ENCODE measurements at regions not wholly inside any gene's neighbourhood (a gene's known extent, or its start where the extent isn't known, plus 50 kb on each side); places are given as distances from the start of the nearest gene placed in this dataset.
"Not testable (repeated sequence)": the region's sequence is repeated elsewhere in the genome, so short reads cannot be mapped to it uniquely, and the experiment has no call there.

DNA sequence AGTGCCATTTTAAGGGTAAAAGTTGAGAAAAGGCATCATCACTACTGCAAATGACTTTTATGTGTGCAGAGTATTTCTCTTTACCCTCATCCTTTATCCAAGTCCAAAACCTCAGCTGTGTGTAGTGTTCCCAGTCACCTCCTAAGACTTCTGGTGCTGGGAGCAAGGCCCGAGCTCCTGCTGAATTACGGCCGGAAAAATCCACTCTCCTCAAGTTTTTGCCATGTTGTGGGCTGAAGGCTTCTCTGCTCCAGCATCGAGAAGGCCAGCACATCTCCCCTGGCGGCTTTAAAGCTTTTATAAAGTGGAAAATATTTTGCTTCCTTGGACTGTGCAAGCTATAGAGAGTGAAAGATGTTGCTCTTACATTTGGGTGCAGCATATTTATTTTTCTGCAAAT is 153.2 kb upstream of the THBS2 start:
- Histone ChIP-seq H3K27me3 (replicated peaks; ENCODE audit: control insufficient read depth, insufficient read depth, low read length) (no peaks in the 10 kb centered on the region), H3K9ac (ENCODE audit: low read length) (peak overlapping the region; percentile 43), H3K4me3 (ENCODE audit: low read length) (peak overlapping the region; percentile 39), H3K4me1 (ENCODE audit: control insufficient read depth, insufficient read depth, low read length) (peaks cover 11% of the 10 kb centered on the region), H3K9me3 (ENCODE audit: control insufficient read depth, low read length) (peaks cover 7% of the 10 kb centered on the region), H3K36me3 (ENCODE audit: control insufficient read depth, insufficient read depth, low read length, severe bottlenecking) (no peaks in the 10 kb centered on the region)
- DNase-seq (ENCODE audit: low read depth) = no peak

DNA sequence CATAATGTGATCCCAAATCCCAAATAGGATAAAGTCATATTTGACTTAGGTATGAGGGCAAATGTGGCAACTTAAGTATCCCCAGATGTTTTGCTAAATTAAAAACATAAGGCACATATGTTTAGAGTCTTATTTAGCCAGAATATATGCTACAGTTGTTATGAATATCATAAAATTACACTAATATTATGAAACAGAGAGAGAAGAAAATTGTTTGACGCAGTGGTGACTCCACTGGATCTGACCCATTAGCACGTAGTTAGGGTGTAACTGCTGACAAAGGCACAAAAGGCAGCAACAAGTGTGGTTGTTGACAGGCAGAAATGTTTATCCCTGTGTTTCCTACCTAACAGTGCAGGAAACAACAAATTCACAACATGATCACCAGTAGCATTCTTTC is 152.4 kb upstream of the THBS2 start:
- Histone ChIP-seq H3K36me3 (ENCODE audit: control insufficient read depth, insufficient read depth, low read length, severe bottlenecking) (no peaks in the 10 kb centered on the region), H3K4me1 (ENCODE audit: control insufficient read depth, insufficient read depth, low read length) (peaks cover 11% of the 10 kb centered on the region), H3K9ac (ENCODE audit: low read length) (no peak overlapping the region), H3K4me3 (ENCODE audit: low read length) (no peak overlapping the region), H3K9me3 (ENCODE audit: control insufficient read depth, low read length) (peaks cover 7% of the 10 kb centered on the region), H3K27me3 (replicated peaks; ENCODE audit: control insufficient read depth, insufficient read depth, low read length) (no peaks in the 10 kb centered on the region)
- DNase-seq (ENCODE audit: low read depth) = peak; percentile 34

DNA sequence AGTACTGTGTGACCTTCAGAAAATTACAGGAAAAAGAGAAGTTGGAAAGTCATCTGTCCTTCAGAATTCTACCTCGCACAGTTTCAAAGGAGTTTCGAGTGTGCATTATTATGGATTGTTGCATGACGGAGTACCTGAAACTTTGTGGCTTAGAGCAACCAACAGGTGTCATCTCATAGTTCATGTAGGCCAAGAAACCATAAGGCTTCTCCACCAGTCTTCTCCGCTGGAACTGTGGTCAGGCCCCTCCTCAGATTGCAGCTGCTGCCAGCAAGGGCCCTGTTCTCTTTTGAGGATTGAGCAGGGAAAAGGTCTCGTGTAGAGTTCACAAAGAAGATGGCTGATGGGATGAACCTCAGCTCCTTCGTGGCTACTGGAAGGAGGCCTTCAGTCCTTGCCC is 151.2 kb upstream of the THBS2 start:
- H3K27me3 ChIP-seq (replicated peaks; ENCODE audit: control insufficient read depth, insufficient read depth, low read length) = no peaks in the 10 kb centered on the region
- DNase-seq (ENCODE audit: low read depth) = no peak
- H3K9ac ChIP-seq (ENCODE audit: low read length) = no peak overlapping the region
- peaks cover 11% of the 10 kb centered on the region for H3K4me1 ChIP-seq (ENCODE audit: control insufficient read depth, insufficient read depth, low read length)
- no peaks in the 10 kb centered on the region for H3K36me3 ChIP-seq (ENCODE audit: control insufficient read depth, insufficient read depth, low read length, severe bottlenecking)
- H3K4me3 ChIP-seq (ENCODE audit: low read length) = no peak overlapping the region
- peaks cover 5% of the 10 kb centered on the region for H3K9me3 ChIP-seq (ENCODE audit: control insufficient read depth, low read length)

DNA sequence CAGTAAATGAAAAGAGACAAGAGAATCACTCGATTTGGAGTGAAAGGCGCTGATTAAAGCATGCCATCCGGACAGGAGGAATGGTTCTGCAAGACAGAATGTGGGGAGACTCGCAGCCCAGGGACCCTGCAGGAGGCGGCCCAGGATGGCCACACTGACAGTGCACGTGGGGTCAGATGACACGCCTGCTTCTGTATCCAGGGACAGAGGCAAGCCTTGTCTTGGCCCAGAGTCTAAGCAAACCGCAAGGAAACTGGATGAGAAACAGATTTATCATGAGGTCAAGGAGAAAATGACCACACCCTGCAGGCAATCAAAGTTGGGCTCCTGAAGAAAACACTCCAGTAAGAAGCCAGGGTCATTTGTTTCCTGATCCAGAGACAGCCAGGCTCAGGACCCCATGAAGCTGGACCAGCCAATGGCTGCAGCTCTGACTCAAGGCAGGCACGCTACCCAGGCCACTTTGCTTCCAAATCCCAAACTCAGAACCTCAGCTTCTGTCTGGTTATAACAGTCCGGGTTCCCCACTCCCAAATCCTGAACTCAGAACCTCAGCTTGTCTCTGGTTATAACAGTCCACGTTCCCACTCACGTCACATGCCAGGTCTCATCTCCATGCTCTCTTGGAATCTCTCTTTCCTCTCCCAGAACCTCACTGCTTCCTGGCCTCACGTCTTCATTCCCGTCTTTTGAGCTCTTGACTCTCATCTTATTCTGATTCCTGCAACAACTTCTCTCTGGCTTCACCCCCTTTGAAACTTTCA is 144.9 kb upstream of the THBS2 start:
- Histone ChIP-seq H3K27me3 (replicated peaks; ENCODE audit: control insufficient read depth, insufficient read depth, low read length) (no peaks in the 10 kb centered on the region), H3K4me3 (ENCODE audit: low read length) (no peak overlapping the region), H3K4me1 (ENCODE audit: control insufficient read depth, insufficient read depth, low read length) (peaks cover 21% of the 10 kb centered on the region), H3K9ac (ENCODE audit: low read length) (peak overlapping the region; percentile 22), H3K9me3 (ENCODE audit: control insufficient read depth, low read length) (no peaks in the 10 kb centered on the region), H3K36me3 (ENCODE audit: control insufficient read depth, insufficient read depth, low read length, severe bottlenecking) (no peaks in the 10 kb centered on the region)
- DNase-seq (ENCODE audit: low read depth) = no peak

DNA sequence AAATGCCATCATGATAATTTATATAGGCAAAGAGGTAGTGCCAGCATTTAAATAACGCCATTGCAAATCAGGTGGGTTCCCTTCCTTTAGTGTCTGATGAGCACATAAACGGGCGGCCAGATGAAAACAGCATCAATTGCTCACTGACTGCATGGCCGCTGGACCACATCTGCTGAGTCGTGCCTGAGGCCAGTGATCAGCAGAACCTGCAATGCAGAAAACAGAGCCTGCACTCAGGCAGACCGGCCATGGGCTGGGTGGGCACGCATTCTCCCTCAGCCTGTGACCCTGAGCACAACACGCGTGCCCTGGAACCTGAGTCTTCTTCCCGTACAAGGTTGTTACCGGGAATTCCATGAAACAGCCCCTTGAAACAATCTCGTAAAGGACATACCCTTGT is 144.0 kb upstream of the THBS2 start:
- Histone ChIP-seq H3K27me3 (replicated peaks; ENCODE audit: control insufficient read depth, insufficient read depth, low read length) (no peaks in the 10 kb centered on the region), H3K4me3 (ENCODE audit: low read length) (no peak overlapping the region), H3K4me1 (ENCODE audit: control insufficient read depth, insufficient read depth, low read length) (peaks cover 21% of the 10 kb centered on the region), H3K9ac (ENCODE audit: low read length) (peak overlapping the region; percentile 15), H3K36me3 (ENCODE audit: control insufficient read depth, insufficient read depth, low read length, severe bottlenecking) (no peaks in the 10 kb centered on the region), H3K9me3 (ENCODE audit: control insufficient read depth, low read length) (peaks cover 2% of the 10 kb centered on the region)
- DNase-seq (ENCODE audit: low read depth) = no peak

DNA sequence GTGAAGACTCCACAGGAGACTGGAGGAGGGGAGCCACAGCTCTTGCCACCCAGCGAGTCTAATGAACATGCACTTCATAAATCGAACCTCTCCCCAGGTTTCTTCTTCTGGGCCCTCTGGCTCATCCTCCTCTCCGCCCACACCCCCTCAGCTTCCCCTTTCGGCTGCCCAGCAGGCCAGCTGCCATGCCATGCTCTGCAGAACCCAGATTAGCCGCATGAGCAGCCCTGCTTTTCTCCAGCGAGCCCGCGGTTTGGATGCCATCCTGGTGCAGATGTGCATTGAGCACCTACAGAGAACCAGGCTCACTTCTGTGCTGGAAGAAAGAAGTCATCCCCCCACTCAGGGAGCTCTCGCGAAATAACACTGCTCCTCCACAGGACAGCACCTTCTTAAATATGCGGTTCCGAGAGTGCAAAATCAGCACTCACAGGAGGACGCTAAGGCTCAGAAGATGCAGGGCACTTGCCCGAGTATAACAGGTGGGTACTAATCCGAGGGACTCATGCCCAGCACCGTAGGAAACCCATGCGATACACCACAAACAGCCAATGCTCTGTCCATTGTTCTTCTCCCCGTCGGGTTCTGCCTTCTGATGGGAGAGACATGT is 143.0 kb upstream of the THBS2 start:
- DNase-seq (ENCODE audit: low read depth) = no peak
- Histone ChIP-seq H3K9ac (ENCODE audit: low read length) (no peak overlapping the region), H3K9me3 (ENCODE audit: control insufficient read depth, low read length) (peaks cover 11% of the 10 kb centered on the region), H3K27me3 (replicated peaks; ENCODE audit: control insufficient read depth, insufficient read depth, low read length) (no peaks in the 10 kb centered on the region), H3K4me1 (ENCODE audit: control insufficient read depth, insufficient read depth, low read length) (peaks cover 21% of the 10 kb centered on the region), H3K36me3 (ENCODE audit: control insufficient read depth, insufficient read depth, low read length, severe bottlenecking) (no peaks in the 10 kb centered on the region), H3K4me3 (ENCODE audit: low read length) (no peak overlapping the region)

DNA sequence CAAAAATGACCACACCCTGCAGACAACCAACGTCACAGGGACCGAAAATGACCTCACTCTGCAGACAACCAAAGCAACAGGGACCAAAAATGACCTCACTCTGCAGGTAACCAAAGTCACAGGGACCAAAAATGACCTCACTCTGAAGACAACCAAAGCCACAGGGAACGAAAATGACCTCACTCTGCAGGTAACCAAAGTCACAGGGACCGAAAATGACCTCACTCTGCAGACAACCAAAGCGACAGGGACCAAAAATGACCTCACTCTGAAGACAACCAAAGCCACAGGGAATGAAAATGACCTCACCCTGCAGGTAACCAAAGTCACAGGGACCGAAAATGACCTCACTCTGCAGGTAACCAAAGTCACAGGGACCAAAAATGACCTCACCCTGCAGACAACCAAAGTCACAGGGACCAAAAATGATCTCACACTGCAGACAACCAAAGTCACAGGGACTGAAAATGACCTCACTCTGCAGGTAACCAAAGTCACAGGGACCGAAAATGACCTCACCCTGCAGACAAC is 142.4 kb upstream of the THBS2 start:
- H3K4me1 ChIP-seq (ENCODE audit: control insufficient read depth, insufficient read depth, low read length) = peaks cover 21% of the 10 kb centered on the region
- H3K9me3 ChIP-seq (ENCODE audit: control insufficient read depth, low read length) = peaks cover 17% of the 10 kb centered on the region
- H3K27me3 ChIP-seq (replicated peaks; ENCODE audit: control insufficient read depth, insufficient read depth, low read length); H3K4me3 ChIP-seq (ENCODE audit: low read length); H3K36me3 ChIP-seq (ENCODE audit: control insufficient read depth, insufficient read depth, low read length, severe bottlenecking); H3K9ac ChIP-seq (ENCODE audit: low read length); DNase-seq (ENCODE audit: low read depth): not testable (repeated sequence)

DNA sequence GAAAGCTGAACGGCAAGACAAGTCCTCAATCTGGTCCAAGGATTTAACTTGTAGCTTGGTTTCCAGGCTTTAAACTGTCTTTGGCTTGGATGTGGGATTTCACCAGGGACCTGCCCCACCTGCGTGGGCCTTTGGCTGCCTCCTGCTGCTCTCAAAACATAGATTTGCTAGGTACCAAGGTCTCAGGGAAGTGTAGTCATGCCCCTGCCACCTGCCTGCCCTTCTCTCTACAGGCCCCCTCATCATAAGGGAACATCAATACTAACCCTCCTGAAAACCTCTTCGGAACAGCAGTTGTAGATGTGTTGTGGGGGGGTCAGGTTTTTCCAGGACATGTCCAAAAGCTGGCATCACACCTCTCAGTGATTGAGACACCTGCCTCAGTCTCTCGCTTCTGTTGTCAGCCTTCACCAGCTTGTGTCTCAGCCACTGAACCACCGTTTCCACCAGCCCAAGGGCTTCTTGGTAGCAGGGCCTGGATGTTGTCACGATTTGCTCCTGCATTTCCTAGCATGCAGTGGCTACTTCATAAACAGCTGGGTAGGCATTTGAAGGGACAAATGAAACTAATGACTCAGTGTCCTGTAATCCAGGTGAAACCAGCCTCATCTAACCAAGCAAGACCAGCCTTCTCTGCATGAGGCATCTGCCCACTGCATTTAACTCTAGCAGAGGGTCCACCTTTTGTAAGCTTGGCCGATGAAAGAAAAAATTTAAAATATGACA is 141.6 kb upstream of the THBS2 start:
- Histone ChIP-seq H3K4me3 (ENCODE audit: low read length) (no peak overlapping the region), H3K4me1 (ENCODE audit: control insufficient read depth, insufficient read depth, low read length) (peaks cover 21% of the 10 kb centered on the region)

DNA sequence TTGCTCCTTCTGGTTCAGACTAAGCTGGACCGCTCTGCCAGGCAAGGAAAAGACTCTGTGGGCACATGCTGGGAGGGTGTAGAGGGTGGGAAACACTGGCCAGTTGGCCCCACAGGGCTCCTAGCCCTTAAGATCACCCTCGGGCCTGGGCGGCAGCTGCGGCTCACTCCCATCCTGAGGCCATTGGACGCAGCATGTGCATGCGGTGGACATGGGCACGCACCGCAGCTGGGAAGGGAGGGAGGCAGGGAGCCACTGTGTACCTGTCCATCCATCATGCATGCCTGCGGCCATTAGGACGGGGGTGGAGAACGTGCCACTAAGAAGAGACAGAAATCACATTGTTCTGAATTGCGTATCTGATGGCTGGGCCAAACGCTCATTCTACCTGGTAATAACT is 140.1 kb upstream of the THBS2 start:
- Histone ChIP-seq H3K4me3 (ENCODE audit: low read length) (no peak overlapping the region), H3K27me3 (replicated peaks; ENCODE audit: control insufficient read depth, insufficient read depth, low read length) (no peaks in the 10 kb centered on the region), H3K36me3 (ENCODE audit: control insufficient read depth, insufficient read depth, low read length, severe bottlenecking) (no peaks in the 10 kb centered on the region), H3K4me1 (ENCODE audit: control insufficient read depth, insufficient read depth, low read length) (peaks cover 17% of the 10 kb centered on the region), H3K9me3 (ENCODE audit: control insufficient read depth, low read length) (peaks cover 18% of the 10 kb centered on the region), H3K9ac (ENCODE audit: low read length) (no peak overlapping the region)
- no peak for DNase-seq (ENCODE audit: low read depth)

More for the DNA sequence above, 141.6 kb upstream of the THBS2 start:
- H3K9ac ChIP-seq (ENCODE audit: low read length) = no peak overlapping the region
- H3K36me3 ChIP-seq (ENCODE audit: control insufficient read depth, insufficient read depth, low read length, severe bottlenecking) = no peaks in the 10 kb centered on the region
- H3K27me3 ChIP-seq (replicated peaks; ENCODE audit: control insufficient read depth, insufficient read depth, low read length) = no peaks in the 10 kb centered on the region
- peaks cover 18% of the 10 kb centered on the region for H3K9me3 ChIP-seq (ENCODE audit: control insufficient read depth, low read length)
- DNase-seq (ENCODE audit: low read depth) = no peak

DNA sequence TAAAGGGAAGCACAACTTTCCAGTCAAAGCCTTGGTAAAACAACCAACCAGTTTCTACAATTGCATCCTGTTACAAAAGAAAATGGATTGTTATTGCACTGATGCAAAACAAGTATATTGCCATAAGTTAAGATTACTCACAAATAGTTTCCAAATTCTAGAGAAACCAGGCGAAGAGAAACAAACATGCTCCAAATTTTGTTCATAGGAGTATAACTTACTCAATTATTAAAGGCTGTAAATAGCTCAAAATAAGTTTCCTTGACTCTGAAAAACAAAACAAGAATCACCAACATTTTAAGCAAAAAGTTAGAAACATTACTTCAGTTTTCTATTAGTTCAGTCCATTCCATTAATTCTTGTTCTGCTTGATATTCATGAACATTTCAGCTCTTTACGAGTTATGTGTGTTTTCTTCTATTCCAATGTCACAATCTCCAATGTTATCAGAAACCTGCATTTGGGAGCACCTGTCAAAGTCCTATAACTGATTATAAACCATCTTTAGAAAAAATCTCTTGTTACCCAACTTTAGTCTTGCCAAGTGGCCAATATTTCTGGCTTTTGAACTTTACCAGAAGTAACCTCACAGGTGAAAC is 137.9 kb upstream of the THBS2 start:
- no peak overlapping the region for H3K9ac ChIP-seq (ENCODE audit: low read length)
- no peak for DNase-seq (ENCODE audit: low read depth)
- H3K4me1 ChIP-seq (ENCODE audit: control insufficient read depth, insufficient read depth, low read length) = peaks cover 4% of the 10 kb centered on the region
- H3K36me3 ChIP-seq (ENCODE audit: control insufficient read depth, insufficient read depth, low read length, severe bottlenecking) = no peaks in the 10 kb centered on the region
- H3K9me3 ChIP-seq (ENCODE audit: control insufficient read depth, low read length) = peaks cover 18% of the 10 kb centered on the region
- H3K4me3 ChIP-seq (ENCODE audit: low read length) = no peak overlapping the region
- H3K27me3 ChIP-seq (replicated peaks; ENCODE audit: control insufficient read depth, insufficient read depth, low read length) = no peaks in the 10 kb centered on the region

All from adipocyte (in vitro differentiated cells).